ENCODE measurements at regions not wholly inside any gene's neighbourhood (a gene's known extent, or its start where the extent isn't known, plus 50 kb on each side); places are given as distances from the start of the nearest gene placed in this dataset.

GRCh38 chr5:87945286-87945650 lies 323.4 kb downstream of the TMEM161B start:
- no peaks in the 10 kb centered on the region for H3K79me2 ChIP-seq (ENCODE audit: control insufficient read depth, insufficient read depth, low read length)
- DNase-seq (no peak), ATAC-seq (ENCODE audit: low read depth) (no peak)
- no peaks in the 10 kb centered on the region for H4K20me1 ChIP-seq (ENCODE audit: control insufficient read depth, insufficient read depth, low read length, poor library complexity, severe bottlenecking)
- H3K4me1 Mint-ChIP-seq: no peaks in the 10 kb centered on the region
- CTCF ChIA-PET: no interaction called here
- WGBS (ENCODE audit: insufficient coverage): no CpG with 5 or more reads among the region's 2 CpGs
- H3K27me3 ChIP-seq (replicated peaks in 1 of 4; ENCODE audit: control extremely low read depth in 1 of 4, control insufficient read depth in 3 of 4, insufficient read depth in 4 of 4, low read length in 3 of 4): no peaks in the 10 kb centered on the region
- H3K27ac Mint-ChIP-seq: no peak overlapping the region
- H3K4me3 ChIP-seq (ENCODE audit: control extremely low read depth in 1 of 5, extremely low read depth in 1 of 5, insufficient read depth in 1 of 5, low read depth in 2 of 5, low read length in 4 of 5): no peak overlapping the region
- TF ChIP-seq EZH2 (IDR thresholded peaks at IDR 0.05; ENCODE audit: borderline replicate concordance, insufficient read depth, low read depth, low read length, poor library complexity, severe bottlenecking): no peak
- TF ChIP-seq CTCF (IDR thresholded peaks at IDR 0.05): no peak
- no peaks in the 10 kb centered on the region for H3K27me3 Mint-ChIP-seq
- POLR2A ChIA-PET: no interaction called here
- no peak overlapping the region for H3K27ac ChIP-seq (ENCODE audit: low read length in 2 of 2)
- H3K9ac ChIP-seq (ENCODE audit: low read length): no peak overlapping the region
- H3K9me3 Mint-ChIP-seq (ENCODE audit: insufficient read depth): no peaks in the 10 kb centered on the region
- no peak overlapping the region for H2AFZ ChIP-seq (ENCODE audit: insufficient read depth, low read depth, low read length, poor library complexity, severe bottlenecking)
- H3K4me3 Mint-ChIP-seq: no peak overlapping the region
- no peaks in the 10 kb centered on the region for H3K4me1 ChIP-seq (ENCODE audit: control insufficient read depth in 2 of 2, insufficient read depth in 2 of 2, low read length in 2 of 2)
- no peaks in the 10 kb centered on the region for H3K9me3 ChIP-seq (ENCODE audit: control extremely low read depth in 1 of 3, control insufficient read depth in 2 of 3, insufficient read depth in 1 of 3, low read length in 2 of 3)
- intact Hi-C loops (cut with micrococcal nuclease): no loop called here
- H3K36me3 ChIP-seq (replicated peaks in 1 of 2; ENCODE audit: control extremely low read depth in 1 of 2, control insufficient read depth in 1 of 2, extremely low read depth in 1 of 2, insufficient read depth in 2 of 2, low read length in 1 of 2): no peaks in the 10 kb centered on the region
- no peak overlapping the region for H3K4me2 ChIP-seq (replicated peaks; ENCODE audit: low read depth, low read length, poor library complexity, severe bottlenecking)

- CTCF ChIA-PET: no interaction called here
- Mint-ChIP-seq H3K4me3 (no peak overlapping the region), H3K27me3 (no peaks in the 10 kb centered on the region), H3K9me3 (ENCODE audit: insufficient read depth) (no peaks in the 10 kb centered on the region), H3K27ac (no peak overlapping the region), H3K4me1 (no peaks in the 10 kb centered on the region)
- ATAC-seq (ENCODE audit: low read depth) (no peak), DNase-seq (no peak)
- H4K20me1 ChIP-seq (ENCODE audit: control insufficient read depth, insufficient read depth, low read length, poor library complexity, severe bottlenecking): no peaks in the 10 kb centered on the region
- no peak for TF ChIP-seq CTCF (IDR thresholded peaks at IDR 0.05)
- no peak for TF ChIP-seq EZH2 (IDR thresholded peaks at IDR 0.05; ENCODE audit: borderline replicate concordance, insufficient read depth, low read depth, low read length, poor library complexity, severe bottlenecking)
- H3K4me3 ChIP-seq (ENCODE audit: control extremely low read depth in 1 of 5, extremely low read depth in 1 of 5, insufficient read depth in 1 of 5, low read depth in 2 of 5, low read length in 4 of 5): no peak overlapping the region
- intact Hi-C loops (cut with micrococcal nuclease): no loop called here
- H3K79me2 ChIP-seq (ENCODE audit: control insufficient read depth, insufficient read depth, low read length): no peaks in the 10 kb centered on the region
- no peaks in the 10 kb centered on the region for H3K36me3 ChIP-seq (replicated peaks in 1 of 2; ENCODE audit: control extremely low read depth in 1 of 2, control insufficient read depth in 1 of 2, extremely low read depth in 1 of 2, insufficient read depth in 2 of 2, low read length in 1 of 2)
- H3K9me3 ChIP-seq (ENCODE audit: control extremely low read depth in 1 of 3, control insufficient read depth in 2 of 3, insufficient read depth in 1 of 3, low read length in 2 of 3): no peaks in the 10 kb centered on the region
- 21% methylated on average over 9 of the region's 9 CpGs for WGBS (ENCODE audit: insufficient coverage)
- H3K4me2 ChIP-seq (replicated peaks; ENCODE audit: low read depth, low read length, poor library complexity, severe bottlenecking): no peak overlapping the region
- POLR2A ChIA-PET: no interaction called here
- no peak overlapping the region for H2AFZ ChIP-seq (ENCODE audit: insufficient read depth, low read depth, low read length, poor library complexity, severe bottlenecking)
- no peak overlapping the region for H3K27ac ChIP-seq (ENCODE audit: low read length in 2 of 2)
- no peaks in the 10 kb centered on the region for H3K4me1 ChIP-seq (ENCODE audit: control insufficient read depth in 2 of 2, insufficient read depth in 2 of 2, low read length in 2 of 2)
- no peak overlapping the region for H3K9ac ChIP-seq (ENCODE audit: low read length)
- H3K27me3 ChIP-seq (replicated peaks in 1 of 4; ENCODE audit: control extremely low read depth in 1 of 4, control insufficient read depth in 3 of 4, insufficient read depth in 4 of 4, low read length in 3 of 4): no peaks in the 10 kb centered on the region
Observed at GRCh38 chr5:87944553-87945285, 323.9 kb downstream of the TMEM161B start.

Measured in B cell (primary cell).